ENCODE measurements at regions not wholly inside any gene's neighbourhood (a gene's known extent, or its start where the extent isn't known, plus 50 kb on each side); places are given as distances from the start of the nearest gene placed in this dataset.

DNA sequence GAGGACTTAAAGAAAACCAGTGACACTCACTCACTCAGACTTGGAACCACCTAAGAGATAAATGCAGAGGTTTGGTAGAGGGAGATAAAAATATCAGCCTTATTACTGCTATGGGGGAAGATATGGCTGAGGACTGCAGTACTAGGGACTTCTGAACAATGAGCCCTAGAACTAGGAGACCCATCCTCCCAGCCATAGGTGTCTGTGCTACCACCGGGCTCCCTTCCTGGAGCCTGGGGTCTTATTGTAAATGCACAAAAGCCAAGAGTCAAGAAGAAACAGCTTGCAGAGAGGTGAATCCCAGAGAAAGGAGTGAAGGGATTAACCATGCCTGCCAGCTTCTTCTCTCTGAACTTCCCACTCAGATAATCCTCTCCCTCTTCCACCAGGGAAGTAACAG, 108.3 kb upstream of the AKR1E2 start:
- Histone ChIP-seq H3K27ac (no peak overlapping the region), H3K36me3 (no peaks in the 10 kb centered on the region), H3K4me3 (no peak overlapping the region), H3K4me1 (peaks cover 17% of the 10 kb centered on the region), H3K27me3 (no peaks in the 10 kb centered on the region), H3K9me3 (no peaks in the 10 kb centered on the region)
- no peak for TF ChIP-seq EP300 (IDR thresholded peaks at IDR 0.05)
- no peak for TF ChIP-seq POLR2A (IDR thresholded peaks at IDR 0.05)
- TF ChIP-seq POLR2AphosphoS5 (IDR thresholded peaks at IDR 0.05) = no peak
- TF ChIP-seq, protein P1, sequence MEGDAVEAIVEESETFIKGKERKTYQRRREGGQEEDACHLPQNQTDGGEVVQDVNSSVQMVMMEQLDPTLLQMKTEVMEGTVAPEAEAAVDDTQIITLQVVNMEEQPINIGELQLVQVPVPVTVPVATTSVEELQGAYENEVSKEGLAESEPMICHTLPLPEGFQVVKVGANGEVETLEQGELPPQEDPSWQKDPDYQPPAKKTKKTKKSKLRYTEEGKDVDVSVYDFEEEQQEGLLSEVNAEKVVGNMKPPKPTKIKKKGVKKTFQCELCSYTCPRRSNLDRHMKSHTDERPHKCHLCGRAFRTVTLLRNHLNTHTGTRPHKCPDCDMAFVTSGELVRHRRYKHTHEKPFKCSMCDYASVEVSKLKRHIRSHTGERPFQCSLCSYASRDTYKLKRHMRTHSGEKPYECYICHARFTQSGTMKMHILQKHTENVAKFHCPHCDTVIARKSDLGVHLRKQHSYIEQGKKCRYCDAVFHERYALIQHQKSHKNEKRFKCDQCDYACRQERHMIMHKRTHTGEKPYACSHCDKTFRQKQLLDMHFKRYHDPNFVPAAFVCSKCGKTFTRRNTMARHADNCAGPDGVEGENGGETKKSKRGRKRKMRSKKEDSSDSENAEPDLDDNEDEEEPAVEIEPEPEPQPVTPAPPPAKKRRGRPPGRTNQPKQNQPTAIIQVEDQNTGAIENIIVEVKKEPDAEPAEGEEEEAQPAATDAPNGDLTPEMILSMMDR (IDR thresholded peaks at IDR 0.05) = no peak
- no peak for DNase-seq (ENCODE audit: low spot score in 2 of 2)
- WGBS = 87% methylated on average over 1 of the region's 1 CpG

GRCh38 chr10:4710858-4711257, 115.1 kb upstream of the AKR1E2 start:
- TF ChIP-seq POLR2AphosphoS5 (IDR thresholded peaks at IDR 0.05) (no peak), POLR2A (IDR thresholded peaks at IDR 0.05) (no peak), EP300 (IDR thresholded peaks at IDR 0.05) (no peak)
- TF ChIP-seq, protein P1 (IDR thresholded peaks at IDR 0.05) = no peak
- DNase-seq (ENCODE audit: low spot score in 2 of 2) = no peak
- H3K4me3 ChIP-seq = no peak overlapping the region
- H3K27me3 ChIP-seq = no peaks in the 10 kb centered on the region
- H3K36me3 ChIP-seq = no peaks in the 10 kb centered on the region
- WGBS = 85% methylated on average over 3 of the region's 3 CpGs
- H3K4me1 ChIP-seq = no peaks in the 10 kb centered on the region
- H3K27ac ChIP-seq = no peak overlapping the region
- H3K9me3 ChIP-seq = no peaks in the 10 kb centered on the region

- no peaks in the 10 kb centered on the region for H3K9me3 ChIP-seq
- TF ChIP-seq EP300 (IDR thresholded peaks at IDR 0.05) (no peak), POLR2A (IDR thresholded peaks at IDR 0.05) (no peak), POLR2AphosphoS5 (IDR thresholded peaks at IDR 0.05) (no peak)
- TF ChIP-seq, protein P1 (IDR thresholded peaks at IDR 0.05) = no peak
- H3K36me3 ChIP-seq = no peaks in the 10 kb centered on the region
- H3K27ac ChIP-seq = no peak overlapping the region
- H3K4me3 ChIP-seq = no peak overlapping the region
- H3K27me3 ChIP-seq = no peaks in the 10 kb centered on the region
- peaks cover 12% of the 10 kb centered on the region for H3K4me1 ChIP-seq
- WGBS = 61% methylated on average over 6 of the region's 6 CpGs
- DNase-seq (ENCODE audit: low spot score in 2 of 2) = no peak
These were observed 117.8 kb upstream of the AKR1E2 start for GRCh38 chr10:4708123-4708759.

- Histone ChIP-seq H3K27me3 (no peaks in the 10 kb centered on the region), H3K36me3 (no peaks in the 10 kb centered on the region), H3K4me3 (no peak overlapping the region), H3K27ac (no peak overlapping the region), H3K4me1 (peaks cover 12% of the 10 kb centered on the region), H3K9me3 (no peaks in the 10 kb centered on the region)
- DNase-seq (ENCODE audit: low spot score in 2 of 2) = no peak
- TF ChIP-seq POLR2A (IDR thresholded peaks at IDR 0.05) (no peak), EP300 (IDR thresholded peaks at IDR 0.05) (no peak), POLR2AphosphoS5 (IDR thresholded peaks at IDR 0.05) (no peak)
- TF ChIP-seq, protein P1 (IDR thresholded peaks at IDR 0.05) = no peak
- WGBS = 83% methylated on average over 2 of the region's 2 CpGs
These were observed 118.8 kb upstream of the AKR1E2 start for GRCh38 chr10:4707221-4707620.

GRCh38 chr10:4704034-4704545, 121.9 kb upstream of the AKR1E2 start:
- Histone ChIP-seq H3K4me3 (no peak overlapping the region), H3K27ac (peak overlapping the region; percentile 67), H3K36me3 (no peaks in the 10 kb centered on the region), H3K4me1 (peaks cover 12% of the 10 kb centered on the region), H3K9me3 (no peaks in the 10 kb centered on the region), H3K27me3 (no peaks in the 10 kb centered on the region)
- 36% methylated on average over 2 of the region's 2 CpGs for WGBS
- DNase-seq (ENCODE audit: low spot score in 2 of 2) = no peak
- TF ChIP-seq EP300 (IDR thresholded peaks at IDR 0.05) (no peak), POLR2AphosphoS5 (IDR thresholded peaks at IDR 0.05) (peak in 1 of 3 donors; percentile 28)
